HG02798 (cell line): ENCODE measurements at regions not wholly inside any gene's neighbourhood (a gene's known extent, or its start where the extent isn't known, plus 50 kb on each side); places are given as distances from the start of the nearest gene placed in this dataset.
"Not testable (repeated sequence)": the region's sequence is repeated elsewhere in the genome, so short reads cannot be mapped to it uniquely, and the experiment has no call there.

Experiments used
- ATAC-seq: cut with Tn5 transposase; IDR thresholded peaks from one replicate; pipeline ENCODE4 v1.9.1; 2021; ENCODE audit warnings: mild to moderate bottlenecking; ENCODE audit not compliant: unreplicated experiment, poor library complexity

GRCh38 chr18:30713299-30713698, 329.2 kb downstream of the DSC3 start:
- ATAC-seq: no peak

GRCh38 chr18:30712383-30712782, 330.2 kb downstream of the DSC3 start:
- ATAC-seq: peak; percentile 82

GRCh38 chr18:30709595-30709994, 332.9 kb downstream of the DSC3 start:
- ATAC-seq: no peak

- ATAC-seq: no peak
These were observed 336.6 kb downstream of the DSC3 start for GRCh38 chr18:30705943-30706342.

- ATAC-seq: no peak
These were observed 344.0 kb downstream of the DSC3 start for GRCh38 chr18:30698571-30698970.

GRCh38 chr18:30696201-30696600, 346.3 kb downstream of the DSC3 start:
- no peak for ATAC-seq

- no peak for ATAC-seq
These were observed 347.8 kb downstream of the DSC3 start for GRCh38 chr18:30694773-30695172.

- no peak for ATAC-seq
These were observed 353.3 kb downstream of the DSC3 start for GRCh38 chr18:30689216-30689615.

- ATAC-seq: no peak
These were observed 355.0 kb downstream of the DSC3 start for GRCh38 chr18:30687501-30687900.

GRCh38 chr18:30684825-30685481, 357.6 kb downstream of the DSC3 start:
- ATAC-seq: no peak

- no peak for ATAC-seq
These were observed 358.7 kb downstream of the DSC3 start for GRCh38 chr18:30683836-30684235.

- no peak for ATAC-seq
These were observed 359.9 kb downstream of the DSC3 start for GRCh38 chr18:30682672-30683071.

- ATAC-seq: no peak
These were observed 363.1 kb downstream of the DSC3 start for GRCh38 chr18:30679285-30679930.

- not testable (repeated sequence) for ATAC-seq
These were observed 364.7 kb downstream of the DSC3 start for GRCh38 chr18:30677813-30678212.

- ATAC-seq: no peak
These were observed 366.5 kb downstream of the DSC3 start for GRCh38 chr18:30676053-30676480.

- ATAC-seq: no peak
These were observed 367.0 kb downstream of the DSC3 start for GRCh38 chr18:30675493-30675892.

GRCh38 chr18:30675072-30675471, 367.5 kb downstream of the DSC3 start:
- ATAC-seq: no peak

- ATAC-seq: no peak
These were observed 367.9 kb downstream of the DSC3 start for GRCh38 chr18:30674596-30674995.

- ATAC-seq: not testable (repeated sequence)
These were observed 370.1 kb downstream of the DSC3 start for GRCh38 chr18:30672439-30672838.

- ATAC-seq: no peak
These were observed 384.2 kb downstream of the DSC3 start for GRCh38 chr18:30658306-30658705.

- no peak for ATAC-seq
These were observed 390.2 kb downstream of the DSC3 start for GRCh38 chr18:30652387-30652786.

GRCh38 chr18:30650499-30650898, 392.0 kb downstream of the DSC3 start:
- ATAC-seq: no peak
